Breast epithelium (tissue), 3 donors: ENCODE measurements at regions not wholly inside any gene's neighbourhood (a gene's known extent, or its start where the extent isn't known, plus 50 kb on each side); places are given as distances from the start of the nearest gene placed in this dataset.

ENCODE experiments used
- POLR2AphosphoS5 ChIP-seq, 3 donors: sonication (generic); formaldehyde crosslinking; IDR thresholded peaks; one replicate each; pipeline ENCODE4 v1.6.1; 2017; ENCODE audit warnings: antibody characterized with exemption in 3 of 3
- TF ChIP-seq, protein P1 (sequence below), 3 donors: fragments of 450-650 bp; IDR thresholded peaks; one replicate each; pipeline ENCODE4 v1.5.1; 2016 to 2017; ENCODE audit warnings: antibody characterized with exemption in 3 of 3, mild to moderate bottlenecking in 3 of 3, moderate library complexity in 3 of 3

DNA sequence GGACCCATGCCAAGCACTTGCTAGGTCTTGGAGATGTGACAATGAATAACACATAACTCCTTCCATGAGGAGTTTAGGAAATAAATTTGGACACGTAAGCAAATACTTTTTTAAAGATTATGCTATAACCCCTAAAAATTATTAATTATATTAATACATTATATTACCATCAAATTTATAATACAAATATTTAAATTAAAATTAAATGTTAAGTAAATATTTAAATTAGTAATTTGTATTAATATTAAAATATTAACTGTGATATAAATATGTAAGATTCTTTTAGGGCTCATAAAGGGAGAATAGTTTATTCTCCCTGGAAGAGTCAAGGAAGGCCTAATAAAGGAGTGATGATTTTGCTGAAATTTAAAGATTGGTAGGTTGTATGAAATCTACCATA is 121.1 kb downstream of the RAP2A start:
- TF ChIP-seq, protein P1, sequence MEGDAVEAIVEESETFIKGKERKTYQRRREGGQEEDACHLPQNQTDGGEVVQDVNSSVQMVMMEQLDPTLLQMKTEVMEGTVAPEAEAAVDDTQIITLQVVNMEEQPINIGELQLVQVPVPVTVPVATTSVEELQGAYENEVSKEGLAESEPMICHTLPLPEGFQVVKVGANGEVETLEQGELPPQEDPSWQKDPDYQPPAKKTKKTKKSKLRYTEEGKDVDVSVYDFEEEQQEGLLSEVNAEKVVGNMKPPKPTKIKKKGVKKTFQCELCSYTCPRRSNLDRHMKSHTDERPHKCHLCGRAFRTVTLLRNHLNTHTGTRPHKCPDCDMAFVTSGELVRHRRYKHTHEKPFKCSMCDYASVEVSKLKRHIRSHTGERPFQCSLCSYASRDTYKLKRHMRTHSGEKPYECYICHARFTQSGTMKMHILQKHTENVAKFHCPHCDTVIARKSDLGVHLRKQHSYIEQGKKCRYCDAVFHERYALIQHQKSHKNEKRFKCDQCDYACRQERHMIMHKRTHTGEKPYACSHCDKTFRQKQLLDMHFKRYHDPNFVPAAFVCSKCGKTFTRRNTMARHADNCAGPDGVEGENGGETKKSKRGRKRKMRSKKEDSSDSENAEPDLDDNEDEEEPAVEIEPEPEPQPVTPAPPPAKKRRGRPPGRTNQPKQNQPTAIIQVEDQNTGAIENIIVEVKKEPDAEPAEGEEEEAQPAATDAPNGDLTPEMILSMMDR (IDR thresholded peaks at IDR 0.05), result no peak
- no peak for TF ChIP-seq POLR2AphosphoS5 (IDR thresholded peaks at IDR 0.05)
